Suprapubic skin (tissue), 4 donors: ENCODE measurements at regions not wholly inside any gene's neighbourhood (a gene's known extent, or its start where the extent isn't known, plus 50 kb on each side); places are given as distances from the start of the nearest gene placed in this dataset.
A peak's percentile ranks its signal among the peaks of the same experiment; 100 is the strongest.

Experiments
- DNase-seq, 2 donors: peaks; one replicate each; pipeline ENCODE4 v3.0.0-alpha.2; 2019; ENCODE audit warnings: low spot score in 2 of 2
- H3K27ac ChIP-seq: fragments of 200-600 bp; sonication (generic); one replicate; pipeline ENCODE4 v1.5.1; 2019
- H3K27me3 ChIP-seq: fragments of 200-600 bp; sonication (generic); one replicate; pipeline ENCODE4 v1.5.1; 2019
- H3K36me3 ChIP-seq: fragments of 200-600 bp; sonication (generic); one replicate; pipeline ENCODE4 v1.5.1; 2019
- H3K4me1 ChIP-seq: fragments of 200-600 bp; sonication (generic); one replicate; pipeline ENCODE4 v1.5.1; 2019
- H3K4me3 ChIP-seq: fragments of 200-600 bp; sonication (generic); one replicate; pipeline ENCODE4 v1.5.1; 2019; ENCODE audit warnings: mild to moderate bottlenecking
- H3K9me3 ChIP-seq: fragments of 200-600 bp; sonication (generic); one replicate; pipeline ENCODE4 v1.5.1; 2019
- CTCF ChIP-seq, 2 donors: fragments of 200-600 bp in 1 of 2; fragments of 450-650 bp in 1 of 2; sonication (generic) in 1 of 2; IDR thresholded peaks; one replicate each; pipeline ENCODE4 v1.5.1; 2016 to 2019; ENCODE audit warnings: antibody characterized with exemption in 2 of 2, mild to moderate bottlenecking in 1 of 2, moderate library complexity in 1 of 2
- EP300 ChIP-seq: sonication (generic); formaldehyde crosslinking; IDR thresholded peaks from one replicate; pipeline ENCODE4 v1.6.1; 2017; ENCODE audit warnings: antibody characterized with exemption
- POLR2A ChIP-seq, 2 donors: fragments of 450-650 bp; IDR thresholded peaks; one replicate each; pipeline ENCODE4 v1.6.1; 2017; ENCODE audit warnings: antibody characterized with exemption in 2 of 2, mild to moderate bottlenecking in 2 of 2, moderate library complexity in 2 of 2
- POLR2AphosphoS5 ChIP-seq, 3 donors: sonication (generic); formaldehyde crosslinking; IDR thresholded peaks; one replicate each; pipeline ENCODE4 v1.6.1; 2017; ENCODE audit warnings: antibody characterized with exemption in 3 of 3
- WGBS: methylation state at CpG from one replicate; pipeline ENCODE4 v1.1.5; 2018; 5-methylcytosine and 5-hydroxymethylcytosine counted together

DNA sequence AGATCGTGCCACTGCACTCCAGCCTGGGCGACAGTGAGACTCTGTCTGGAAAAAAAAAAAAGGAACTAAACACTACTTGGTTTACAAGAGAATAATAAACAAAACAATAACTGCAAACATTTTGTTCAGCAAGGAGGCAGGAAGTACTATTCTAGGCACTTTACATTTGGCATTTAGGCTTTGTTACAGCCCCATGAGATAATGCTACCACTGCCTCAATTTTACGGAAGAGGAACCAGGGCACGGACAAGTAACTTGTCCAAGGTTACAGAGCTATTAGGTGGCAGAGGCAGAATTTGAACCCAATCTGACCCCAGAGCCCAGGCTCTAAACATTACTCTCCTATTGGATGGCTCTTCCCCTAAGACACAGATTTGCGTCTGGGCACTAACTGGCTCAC, 108.7 kb upstream of the AKIP1 start:
- Histone ChIP-seq H3K27me3 (no peaks in the 10 kb centered on the region), H3K27ac (no peak overlapping the region), H3K4me1 (peaks cover 15% of the 10 kb centered on the region), H3K36me3 (no peaks in the 10 kb centered on the region), H3K4me3 (no peak overlapping the region), H3K9me3 (no peaks in the 10 kb centered on the region)
- no peak for DNase-seq
- 85% methylated on average over 5 of the region's 5 CpGs for WGBS
- TF ChIP-seq EP300: no peak
- no peak for TF ChIP-seq POLR2A (IDR thresholded peaks at IDR 0.05)
- TF ChIP-seq POLR2AphosphoS5 (IDR thresholded peaks at IDR 0.05): no peak
- no peak for TF ChIP-seq CTCF (IDR thresholded peaks at IDR 0.05)

GRCh38 chr11:8803973-8804372, 107.0 kb upstream of the AKIP1 start:
- no peak overlapping the region for H3K4me3 ChIP-seq
- WGBS: 91% methylated on average over 5 of the region's 6 CpGs
- no peaks in the 10 kb centered on the region for H3K36me3 ChIP-seq
- TF ChIP-seq POLR2AphosphoS5 (IDR thresholded peaks at IDR 0.05) (no peak), EP300 (no peak), POLR2A (IDR thresholded peaks at IDR 0.05) (no peak), CTCF (IDR thresholded peaks at IDR 0.05) (no peak)
- H3K27ac ChIP-seq: no peak overlapping the region
- peaks cover 32% of the 10 kb centered on the region for H3K4me1 ChIP-seq
- H3K9me3 ChIP-seq: no peaks in the 10 kb centered on the region
- DNase-seq: no peak
- H3K27me3 ChIP-seq: no peaks in the 10 kb centered on the region

DNA sequence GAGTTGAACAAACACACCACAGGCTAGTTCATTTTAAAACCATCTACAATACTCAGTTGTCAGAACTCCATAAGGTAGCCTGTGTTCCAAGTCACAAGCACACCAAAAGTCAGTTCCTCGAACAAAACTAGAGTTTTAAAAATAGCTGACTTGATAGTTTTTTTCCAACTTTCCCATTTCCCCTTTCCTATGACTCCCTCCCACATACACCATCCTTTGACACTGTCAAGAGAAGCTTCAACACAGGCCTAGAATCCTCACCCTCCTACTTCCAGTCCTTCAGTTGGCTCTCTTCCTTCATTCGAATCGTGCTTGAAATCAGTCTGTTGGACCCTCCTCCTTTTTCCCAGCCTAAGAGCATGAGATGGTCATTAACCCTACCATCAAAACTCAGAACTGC, 105.7 kb upstream of the AKIP1 start:
- no peak for DNase-seq
- Histone ChIP-seq H3K27me3 (no peaks in the 10 kb centered on the region), H3K9me3 (no peaks in the 10 kb centered on the region), H3K27ac (no peak overlapping the region), H3K4me3 (no peak overlapping the region), H3K36me3 (no peaks in the 10 kb centered on the region), H3K4me1 (peaks cover 45% of the 10 kb centered on the region)
- 54% methylated on average over 3 of the region's 3 CpGs for WGBS
- no peak for TF ChIP-seq CTCF (IDR thresholded peaks at IDR 0.05)
- TF ChIP-seq EP300: no peak
- TF ChIP-seq POLR2AphosphoS5 (IDR thresholded peaks at IDR 0.05): no peak
- TF ChIP-seq POLR2A (IDR thresholded peaks at IDR 0.05): no peak

GRCh38 chr11:8806974-8807373, 104.0 kb upstream of the AKIP1 start:
- no peaks in the 10 kb centered on the region for H3K9me3 ChIP-seq
- peak overlapping the region; percentile 92 for H3K27ac ChIP-seq
- peak overlapping the region; percentile 59 for H3K4me3 ChIP-seq
- no peaks in the 10 kb centered on the region for H3K36me3 ChIP-seq
- DNase-seq: no peak
- H3K4me1 ChIP-seq: peaks cover 59% of the 10 kb centered on the region
- WGBS: 59% methylated on average over 7 of the region's 8 CpGs
- no peaks in the 10 kb centered on the region for H3K27me3 ChIP-seq
- TF ChIP-seq CTCF (IDR thresholded peaks at IDR 0.05) (no peak), POLR2A (IDR thresholded peaks at IDR 0.05) (no peak), EP300 (no peak), POLR2AphosphoS5 (IDR thresholded peaks at IDR 0.05) (no peak)

DNA sequence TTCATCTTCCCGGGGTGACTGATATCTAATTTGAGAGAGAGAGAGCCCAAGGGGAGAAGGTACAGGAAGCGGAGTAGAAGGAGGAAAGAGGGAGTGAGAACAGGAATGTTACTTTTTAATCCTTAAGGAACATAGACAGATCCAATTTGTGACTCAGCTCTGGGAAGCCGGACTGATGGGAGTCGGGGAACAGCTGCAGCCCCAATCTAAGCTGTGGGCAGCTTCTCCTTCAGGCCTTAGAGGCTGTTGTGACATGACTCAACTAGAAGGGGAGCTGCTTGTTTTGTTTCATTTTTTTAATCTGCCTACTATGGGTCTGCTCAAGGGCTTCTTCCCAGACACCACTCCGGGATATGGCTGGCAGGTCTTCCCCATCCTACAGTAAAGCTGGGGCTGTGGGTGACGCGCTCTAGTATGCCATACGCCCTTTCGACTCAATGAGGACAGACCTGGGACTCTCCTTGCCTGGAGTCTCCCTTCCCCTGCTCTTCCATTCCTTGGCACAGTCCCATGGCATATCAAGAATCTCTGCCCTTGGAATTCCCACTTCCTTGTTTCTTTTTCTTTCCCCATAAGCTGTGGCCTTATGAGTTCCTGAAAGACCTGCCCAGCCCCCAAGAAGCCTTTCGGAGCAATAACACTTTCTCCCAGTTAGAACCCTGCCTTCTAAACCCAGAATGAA, 103.3 kb upstream of the AKIP1 start:
- WGBS: 41% methylated on average over 10 of the region's 10 CpGs
- H3K36me3 ChIP-seq: no peaks in the 10 kb centered on the region
- peak overlapping the region; percentile 59 for H3K4me3 ChIP-seq
- peak overlapping the region; percentile 92 for H3K27ac ChIP-seq
- peaks cover 66% of the 10 kb centered on the region for H3K4me1 ChIP-seq
- no peak for DNase-seq
- no peaks in the 10 kb centered on the region for H3K27me3 ChIP-seq
- TF ChIP-seq POLR2A (IDR thresholded peaks at IDR 0.05) (no peak), EP300 (no peak), CTCF (IDR thresholded peaks at IDR 0.05) (no peak), POLR2AphosphoS5 (IDR thresholded peaks at IDR 0.05) (no peak)
- no peaks in the 10 kb centered on the region for H3K9me3 ChIP-seq
